HG03439 (cell line): ENCODE measurements at regions not wholly inside any gene's neighbourhood (a gene's known extent, or its start where the extent isn't known, plus 50 kb on each side); places are given as distances from the start of the nearest gene placed in this dataset.
A peak's percentile ranks its signal among the peaks of the same experiment; 100 is the strongest.
"Not testable (repeated sequence)": the region's sequence is repeated elsewhere in the genome, so short reads cannot be mapped to it uniquely, and the experiment has no call there.

Source experiments
- ATAC-seq: cut with Tn5 transposase; IDR thresholded peaks from one replicate; pipeline ENCODE4 v1.9.1; 2021; ENCODE audit warnings: mild to moderate bottlenecking, moderate library complexity; ENCODE audit not compliant: unreplicated experiment

DNA sequence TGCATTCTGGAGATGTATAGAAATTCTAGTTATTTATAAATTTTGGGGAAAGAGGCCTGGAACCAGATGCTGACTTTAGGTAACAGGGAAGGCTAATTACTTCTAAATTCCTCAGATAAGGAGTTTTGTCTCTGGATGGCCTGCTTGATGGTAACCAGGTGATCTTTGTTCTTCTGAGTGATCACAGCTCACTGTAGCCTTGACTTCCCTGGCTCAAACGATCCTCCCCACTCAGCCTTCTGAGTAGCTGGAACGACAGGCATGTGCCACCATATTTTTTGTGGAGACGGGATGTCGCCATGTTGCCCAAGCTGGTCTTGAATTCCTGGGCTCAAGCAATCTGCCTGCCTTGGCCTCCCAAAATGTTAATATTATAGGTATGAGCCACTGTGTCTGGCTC lies 54.4 kb upstream of the MSH6 start:
- no peak for ATAC-seq

DNA sequence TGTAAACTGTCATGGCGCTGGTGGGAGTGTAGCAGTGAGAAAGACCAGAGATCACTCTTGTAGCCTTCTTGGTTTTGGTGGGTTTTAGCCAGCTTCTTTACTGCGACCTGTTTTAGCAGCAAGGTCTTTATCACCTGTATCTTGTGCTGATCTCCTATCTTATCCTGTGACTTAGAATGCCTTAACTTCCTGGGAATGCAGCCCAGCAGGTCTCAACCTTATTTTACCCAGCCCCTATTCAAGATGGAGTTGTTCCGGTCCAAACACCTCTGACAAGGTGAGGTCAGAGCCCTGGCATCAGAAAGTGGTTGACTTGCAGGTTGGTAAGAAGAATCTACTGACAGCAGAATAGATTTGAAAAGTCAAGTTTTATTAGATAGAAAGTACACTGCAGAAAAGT lies 55.0 kb upstream of the MSH6 start:
- ATAC-seq, result no peak

DNA sequence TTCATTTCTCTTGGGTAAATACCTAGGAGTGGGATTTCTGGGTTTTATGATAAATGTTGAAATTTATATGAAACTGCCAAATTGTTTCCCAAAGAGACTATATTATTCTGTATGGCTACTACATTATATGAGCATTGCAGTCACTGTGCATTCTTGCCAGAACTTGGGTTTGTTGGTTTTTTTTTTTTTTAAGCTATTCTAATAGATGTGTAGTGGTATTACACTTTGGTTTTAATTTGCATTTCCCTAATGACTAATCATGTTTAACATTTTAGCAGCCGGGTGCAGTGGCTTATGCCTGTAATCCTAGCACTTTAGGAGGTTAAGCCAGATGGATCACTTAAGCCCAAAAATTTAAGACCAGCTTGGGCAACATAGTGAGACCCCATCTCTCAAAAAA lies 56.0 kb upstream of the MSH6 start:
- ATAC-seq, result not testable (repeated sequence)

DNA sequence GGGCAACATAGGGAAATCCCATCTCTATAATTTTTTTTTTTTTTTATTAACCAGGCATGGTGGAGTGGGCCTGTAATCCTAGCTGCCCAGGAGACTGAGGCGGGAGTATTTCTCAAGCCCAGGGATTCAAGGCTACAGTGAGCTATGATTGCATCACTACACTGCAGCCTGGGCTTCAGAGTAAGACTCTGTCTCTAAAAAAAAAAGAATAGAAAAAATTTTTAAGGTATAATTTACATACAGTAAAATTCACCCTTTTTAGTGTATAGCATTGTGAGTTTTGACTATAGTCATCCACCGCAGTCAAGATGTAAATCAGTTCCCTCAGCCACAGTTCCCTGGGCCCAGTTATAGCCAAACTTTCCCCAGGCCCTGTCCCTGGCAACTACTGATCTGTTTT lies 57.1 kb upstream of the MSH6 start:
- ATAC-seq, result no peak

DNA sequence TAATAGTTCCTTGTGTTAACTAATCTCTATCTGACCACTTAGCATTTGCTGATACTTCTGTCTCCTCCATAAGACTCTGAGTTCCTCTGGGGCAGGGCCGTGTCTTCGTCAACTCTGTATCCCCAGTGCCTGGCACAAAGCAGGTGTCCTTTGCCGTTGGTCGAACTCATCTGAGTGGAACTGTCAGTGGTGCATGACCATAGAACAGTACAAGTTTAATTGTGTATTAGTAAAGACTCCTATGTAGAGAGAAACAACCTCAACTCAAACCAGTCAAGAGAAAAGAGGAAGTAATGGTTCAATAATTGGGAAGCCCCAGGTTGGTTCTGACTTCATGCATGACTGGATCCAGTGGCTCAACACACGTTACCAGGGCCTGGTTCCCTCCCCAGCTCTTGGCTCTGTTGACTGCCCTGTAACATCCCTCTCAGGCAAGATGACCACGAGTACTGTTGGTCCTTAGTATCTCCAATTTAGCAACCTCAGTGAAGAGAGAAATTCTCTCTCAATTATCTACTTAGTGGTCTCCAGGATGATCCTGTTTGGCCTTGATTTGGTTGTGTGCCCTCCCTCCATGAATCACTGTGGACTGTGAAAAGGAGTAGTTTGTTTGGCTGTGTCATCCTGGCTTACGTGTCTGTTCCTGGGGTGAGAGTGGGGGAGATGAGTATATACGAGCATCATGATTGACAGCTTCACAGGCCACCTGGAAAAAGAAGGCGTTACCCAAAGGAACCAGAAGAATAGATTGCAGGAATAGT lies 58.5 kb upstream of the MSH6 start:
- ATAC-seq, result peak; percentile 92

DNA sequence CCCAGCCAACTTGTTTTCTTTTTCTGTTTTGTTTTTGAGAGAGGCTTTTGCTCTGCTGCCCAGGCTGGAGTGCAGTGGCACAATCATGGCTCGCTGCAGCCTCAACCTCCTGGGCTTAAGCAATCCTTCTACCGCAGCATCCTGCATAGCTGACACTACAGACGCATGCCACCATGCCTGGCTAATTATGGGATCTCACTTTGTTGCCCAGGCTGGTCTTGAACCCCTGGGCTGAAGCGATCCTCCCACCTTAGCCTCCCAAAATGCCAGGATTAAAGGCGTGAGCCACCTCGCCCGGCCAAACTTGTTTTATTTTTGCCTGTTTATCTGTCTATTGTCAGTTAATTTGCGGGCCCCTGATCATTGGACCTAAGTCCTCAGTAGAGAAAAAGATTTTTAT lies 61.6 kb upstream of the MSH6 start:
- no peak for ATAC-seq

DNA sequence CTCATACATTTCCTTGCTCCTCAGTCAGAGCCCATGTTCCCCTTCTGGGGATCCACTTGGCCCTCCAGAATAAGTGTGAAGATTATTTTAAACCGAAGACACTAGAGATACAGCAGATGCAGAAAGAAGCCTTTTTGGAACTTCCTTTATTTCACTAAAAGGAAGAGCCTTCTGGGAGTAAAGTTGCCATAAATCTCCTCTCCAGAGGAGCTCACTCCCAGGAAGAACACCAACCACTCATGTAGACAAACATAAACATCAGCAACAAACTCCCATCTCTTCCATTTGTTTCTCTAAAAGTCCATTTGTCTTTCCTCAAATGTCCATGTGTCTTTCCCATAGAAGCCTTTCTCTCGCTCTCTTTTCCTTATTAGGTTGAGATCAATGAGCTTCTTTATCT lies 62.4 kb upstream of the MSH6 start:
- no peak for ATAC-seq

DNA sequence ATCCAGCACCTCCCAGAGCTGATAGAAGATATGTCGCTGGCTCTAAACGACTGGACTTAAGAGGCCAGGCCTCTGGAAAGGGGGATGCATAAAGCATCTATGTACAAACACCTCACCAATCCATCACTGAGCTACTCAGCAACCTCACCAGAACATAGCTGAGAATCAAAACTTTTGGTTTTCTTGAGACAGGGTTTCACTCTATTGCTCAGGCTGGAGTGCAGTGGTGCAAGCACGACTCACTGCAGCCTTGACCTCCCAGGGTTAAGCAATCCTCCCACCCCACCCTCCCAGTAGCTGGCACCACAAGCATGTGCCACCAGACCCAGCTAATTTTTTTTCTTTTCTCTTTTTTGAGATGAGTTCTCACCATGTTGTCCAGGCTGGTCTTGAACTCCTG lies 62.9 kb upstream of the MSH6 start:
- ATAC-seq, result no peak

DNA sequence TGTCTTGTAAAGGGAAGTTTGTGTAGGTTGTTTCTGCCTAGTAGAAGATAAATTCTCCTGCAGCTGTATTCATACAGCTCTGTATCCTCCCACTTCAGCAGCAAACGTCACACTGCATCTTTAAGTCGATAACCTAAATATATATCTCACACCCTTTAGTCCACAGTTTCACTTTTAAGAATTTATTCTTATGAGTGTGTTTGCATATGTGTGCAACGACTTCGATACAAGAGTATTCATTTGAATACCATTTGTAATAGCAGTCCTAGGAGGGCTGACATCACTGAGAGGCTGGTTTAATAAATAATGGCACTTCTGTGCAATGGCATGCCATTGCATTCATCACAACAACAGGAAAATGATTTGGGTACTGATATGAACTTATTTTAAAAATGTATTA lies 63.8 kb upstream of the MSH6 start:
- peak; percentile 67 for ATAC-seq

DNA sequence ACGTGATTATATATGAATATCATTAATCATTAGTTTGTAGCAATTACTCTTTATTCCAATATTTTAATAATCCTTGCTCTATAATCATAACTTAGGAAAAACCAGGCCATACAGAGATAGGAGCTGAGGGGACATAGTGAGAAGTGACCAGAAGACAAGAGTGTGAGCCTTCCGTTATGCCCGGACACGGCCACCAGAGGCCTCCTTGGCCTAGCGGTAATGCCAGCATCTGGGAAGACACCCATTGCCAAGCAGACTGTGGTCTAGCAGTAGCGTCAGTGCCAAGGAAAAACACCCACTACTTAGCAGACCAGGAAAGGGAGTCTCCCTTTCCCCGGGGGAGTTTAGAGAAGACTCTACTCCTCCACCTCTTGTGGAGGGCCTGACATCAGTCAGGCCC lies 66.6 kb upstream of the MSH6 start:
- not testable (repeated sequence) for ATAC-seq

DNA sequence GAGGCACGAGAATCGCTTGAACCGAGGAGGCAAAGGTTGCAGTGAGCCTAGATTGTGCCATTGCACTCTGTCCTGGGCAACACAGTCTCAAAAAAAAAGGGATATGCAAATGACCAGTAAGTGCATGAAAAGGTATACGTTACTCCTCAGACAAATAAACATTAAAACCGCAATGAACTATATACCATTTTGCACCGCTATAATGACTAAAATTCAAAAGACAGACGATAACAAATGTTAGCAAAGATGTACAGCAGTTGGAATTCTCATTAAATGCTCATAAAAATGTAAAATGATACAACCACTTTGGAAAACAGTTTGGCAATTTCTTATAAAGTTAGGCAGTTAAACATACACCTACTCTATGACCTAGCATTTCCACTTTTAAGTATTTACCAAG lies 67.4 kb upstream of the MSH6 start:
- no peak for ATAC-seq

DNA sequence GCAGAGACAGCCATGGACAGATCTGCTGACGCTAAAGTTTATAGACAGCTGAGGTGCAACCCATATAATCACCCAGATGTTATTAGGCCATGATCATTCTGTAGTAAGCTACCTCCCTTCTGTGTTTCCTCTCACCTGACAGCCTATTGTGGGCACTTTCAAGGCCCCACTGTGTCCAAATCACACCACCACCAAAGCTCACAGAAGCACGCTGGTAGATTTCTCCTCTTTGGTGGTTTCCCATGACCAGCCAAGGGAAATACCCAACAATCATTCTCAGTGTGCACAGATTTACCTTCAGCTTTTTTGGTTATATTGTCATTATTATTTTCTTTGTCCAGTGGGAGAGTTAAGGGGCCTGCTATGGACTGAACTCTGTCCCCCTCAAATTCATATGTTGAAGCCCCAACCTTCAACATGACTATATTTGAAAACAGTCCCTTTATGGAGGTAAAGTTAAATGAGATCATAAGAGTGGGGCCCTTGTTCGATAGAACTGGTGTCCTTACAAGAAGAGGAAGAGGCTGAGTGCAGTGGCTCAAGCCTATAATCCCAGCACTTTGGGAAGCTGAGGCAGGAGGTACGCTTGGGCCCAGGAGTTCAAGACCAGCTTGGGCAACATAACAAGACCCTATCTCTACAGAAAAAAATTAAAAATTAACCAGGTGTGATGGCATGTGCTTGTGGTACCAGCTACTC lies 74.0 kb upstream of the MSH6 start:
- ATAC-seq, result peak; percentile 75

DNA sequence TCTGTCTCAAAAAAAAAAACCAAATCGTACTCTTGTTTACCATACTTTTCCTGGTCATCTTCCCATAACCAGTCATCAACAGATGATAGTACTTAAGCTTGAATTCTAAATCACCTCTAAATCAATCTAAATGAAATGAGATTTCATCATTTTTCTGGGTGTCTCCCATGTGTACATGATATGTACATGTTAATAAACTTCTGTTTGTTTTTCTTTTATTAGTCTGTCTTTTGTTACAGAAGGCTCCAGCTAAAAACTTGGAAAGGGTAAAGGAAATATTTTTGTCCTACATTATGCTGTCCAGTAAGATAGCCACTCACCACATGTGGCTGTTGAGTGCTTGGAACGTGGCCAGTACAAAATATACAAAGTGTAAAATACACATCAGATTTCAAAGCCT lies 78.7 kb upstream of the MSH6 start:
- ATAC-seq, result no peak

DNA sequence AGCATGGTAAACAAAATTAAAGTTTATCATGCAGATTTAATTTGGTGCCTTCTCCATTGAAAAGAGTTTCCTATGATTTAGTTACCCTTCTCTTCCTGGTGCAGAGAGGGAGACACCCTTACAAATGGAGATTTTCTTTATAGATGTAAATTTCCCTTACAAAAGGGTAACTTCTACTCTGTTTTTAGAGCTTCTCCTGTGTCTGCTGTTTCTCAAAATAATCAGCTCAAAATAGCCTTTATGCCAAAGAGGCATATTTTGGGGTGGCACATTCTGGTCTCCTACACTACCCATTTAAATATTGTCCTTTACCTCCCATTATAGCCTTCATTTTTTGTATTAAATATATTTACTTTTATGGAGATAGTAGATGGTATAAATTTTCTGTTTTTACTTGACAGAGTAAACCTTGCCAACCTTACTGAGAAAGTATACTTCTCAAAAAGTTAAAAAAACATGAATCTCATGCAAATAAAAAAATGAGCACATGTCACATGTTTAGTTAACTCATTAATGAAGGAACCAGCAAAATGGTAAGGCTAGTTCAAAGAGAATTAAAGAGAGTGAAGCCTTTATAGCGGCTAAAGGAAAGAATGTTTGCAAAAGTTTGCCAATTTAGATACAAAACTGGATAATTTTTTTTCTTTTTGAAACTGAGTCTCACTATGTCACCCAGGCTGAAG lies 83.3 kb upstream of the MSH6 start:
- ATAC-seq, result no peak

DNA sequence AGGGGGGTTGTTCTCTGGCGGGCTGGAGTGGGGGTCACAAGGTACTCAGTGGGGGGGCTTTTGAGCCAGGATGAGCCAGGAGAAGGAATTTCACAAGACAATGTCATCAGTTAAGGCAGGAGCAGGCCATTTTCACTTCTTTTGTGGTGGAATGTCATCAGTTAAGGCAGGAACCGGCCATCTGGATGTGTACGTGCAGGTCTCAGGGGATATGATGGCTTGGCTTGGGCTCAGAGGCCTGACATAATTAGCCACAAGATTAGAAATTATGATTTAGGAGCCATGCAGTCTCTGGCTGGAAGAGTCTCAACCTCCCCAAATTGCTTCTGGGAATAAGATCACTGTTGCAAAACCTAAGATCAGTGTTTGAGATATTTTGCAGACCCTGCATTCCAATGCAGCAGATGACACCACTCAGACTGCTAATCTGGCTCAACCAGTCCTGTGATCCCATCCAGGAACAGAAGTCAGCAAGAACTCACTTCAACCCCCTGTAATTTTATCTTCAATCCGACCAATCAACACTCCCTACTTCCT lies 84.4 kb upstream of the MSH6 start:
- not testable (repeated sequence) for ATAC-seq

DNA sequence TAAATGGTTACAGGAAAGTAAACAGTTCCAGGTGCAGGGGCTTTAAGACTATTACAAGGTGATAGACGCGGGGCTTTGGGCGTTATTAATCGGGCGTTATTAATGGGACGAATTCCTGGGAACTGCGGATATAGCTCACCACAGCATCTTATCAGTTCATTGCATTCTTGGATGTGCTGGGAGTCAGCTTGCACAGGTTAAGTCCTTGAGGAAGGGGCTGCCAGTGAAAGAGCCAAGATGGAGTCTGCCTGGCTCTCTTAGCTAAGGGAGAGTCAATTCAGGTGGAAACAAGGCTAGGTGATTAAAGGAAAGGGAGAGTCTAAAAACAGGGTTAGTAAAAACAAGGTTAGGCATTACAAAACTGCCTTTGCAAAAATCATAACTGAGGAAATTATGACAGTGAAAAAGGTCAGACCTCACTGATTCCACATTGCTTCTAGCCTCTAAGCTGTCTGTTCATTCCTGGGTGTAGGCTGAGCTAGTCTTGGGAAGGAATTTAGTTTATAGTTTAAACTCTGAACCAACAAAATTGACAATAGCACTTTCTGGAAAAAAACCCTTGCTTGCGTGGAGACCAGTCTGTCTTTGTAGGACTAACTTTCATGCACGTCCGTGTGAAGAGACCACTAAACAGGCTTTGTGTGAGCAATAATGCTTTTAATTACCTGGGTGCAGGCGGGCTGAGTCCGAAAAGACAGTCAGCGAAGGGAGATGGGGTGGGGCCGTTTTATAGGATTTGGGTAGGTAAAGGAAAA lies 85.1 kb upstream of the MSH6 start:
- not testable (repeated sequence) for ATAC-seq

DNA sequence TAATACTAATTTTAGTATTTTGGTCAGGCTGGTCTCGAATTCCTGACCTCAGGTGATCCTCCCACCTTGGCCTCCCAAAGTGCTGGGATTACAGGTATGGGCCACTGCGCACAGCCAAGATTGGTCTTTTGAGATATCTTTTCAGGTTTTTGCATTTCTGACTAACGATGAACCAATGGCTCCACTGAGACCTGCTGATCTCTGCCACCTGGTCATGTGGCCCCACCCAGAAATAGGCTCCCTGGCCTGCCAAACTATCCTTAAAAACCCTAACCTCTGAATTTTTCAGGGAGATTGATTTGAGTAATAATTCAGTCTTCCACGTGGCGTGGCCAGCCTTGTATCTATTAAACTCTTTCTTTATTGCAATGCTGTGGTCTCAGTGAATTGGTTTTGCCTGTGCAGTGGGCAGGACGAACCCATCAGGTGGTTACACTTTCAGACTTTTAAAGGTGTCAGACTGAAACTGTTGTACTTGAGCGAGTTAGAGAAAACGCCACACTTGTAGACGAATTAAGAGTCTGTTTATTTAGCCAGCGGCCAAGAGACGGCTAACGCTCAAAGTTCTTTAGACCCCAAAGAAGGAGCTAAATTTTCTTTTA lies 85.8 kb upstream of the MSH6 start:
- peak; percentile 62 for ATAC-seq

DNA sequence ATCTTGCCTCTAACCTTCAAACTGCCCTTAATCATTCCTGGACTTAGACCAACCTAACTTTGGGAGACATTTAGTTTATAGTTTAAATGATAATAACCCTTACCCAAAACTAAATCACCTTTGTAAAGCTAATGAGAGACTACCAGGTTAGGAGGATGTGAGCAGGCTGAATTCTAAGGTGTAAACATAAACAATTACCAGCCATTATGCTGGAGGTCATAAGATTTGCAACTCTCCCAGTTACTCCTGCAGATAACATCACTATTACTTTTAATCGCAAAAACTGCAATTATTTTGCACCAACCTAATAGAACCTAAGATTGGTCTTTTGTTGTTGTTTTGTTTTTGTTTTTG lies 86.5 kb upstream of the MSH6 start:
- ATAC-seq, result no peak

DNA sequence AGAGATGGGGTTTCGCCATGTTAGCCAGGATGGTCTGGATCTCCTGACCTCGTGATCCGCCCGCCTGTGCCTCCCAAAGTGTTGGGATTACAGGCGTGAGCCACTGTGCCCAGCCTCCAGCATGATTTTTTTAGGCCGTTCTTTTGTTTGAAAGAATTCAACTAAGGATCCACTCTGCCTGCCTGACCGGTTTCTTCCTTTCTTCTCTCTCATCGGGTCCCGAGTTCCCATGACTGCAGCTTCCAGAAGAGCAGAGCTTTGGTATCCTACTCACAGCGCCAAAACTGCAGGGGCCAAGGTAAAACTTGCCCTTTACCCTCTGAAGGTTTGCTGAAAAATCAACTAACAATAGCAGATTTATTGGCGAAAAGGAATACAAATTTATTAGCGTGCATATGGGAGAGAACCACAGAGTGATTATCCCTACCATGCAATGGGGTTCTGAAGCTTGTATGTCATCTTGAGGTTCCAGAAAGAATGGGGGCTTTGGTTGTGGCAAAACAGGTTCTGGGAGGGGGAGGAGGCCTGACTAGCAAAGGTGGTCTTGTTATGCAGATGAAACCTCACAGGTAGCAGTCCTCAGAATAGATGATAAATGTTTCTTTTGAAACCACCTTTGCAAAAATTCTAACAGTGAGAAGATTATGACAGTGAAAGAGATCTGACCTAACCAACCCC lies 87.0 kb upstream of the MSH6 start:
- ATAC-seq, result no peak

DNA sequence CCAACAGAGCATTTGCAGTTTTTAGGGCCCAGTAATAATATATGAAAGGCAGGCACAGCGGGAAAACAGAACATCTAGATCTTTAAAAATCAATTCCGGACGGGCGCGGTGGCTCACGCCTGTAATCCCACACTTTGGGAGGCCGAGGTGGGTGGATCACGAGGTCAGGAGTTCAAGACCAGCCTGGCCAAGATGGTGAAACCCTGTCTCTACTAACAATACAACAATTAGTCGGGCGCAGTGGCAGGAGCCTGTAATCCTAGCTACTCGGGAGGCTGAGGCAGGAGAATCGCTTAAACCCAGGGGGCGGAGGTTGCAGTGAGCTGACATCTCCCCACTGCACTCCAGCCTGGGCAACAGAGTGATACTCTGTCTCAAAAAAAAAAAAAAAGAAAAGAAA lies 88.5 kb upstream of the MSH6 start:
- not testable (repeated sequence) for ATAC-seq
